GM18505 (cell line): ENCODE measurements at regions not wholly inside any gene's neighbourhood (a gene's known extent, or its start where the extent isn't known, plus 50 kb on each side); places are given as distances from the start of the nearest gene placed in this dataset.

Experiments
- ATAC-seq: cut with Tn5 transposase; IDR thresholded peaks from one replicate; pipeline ENCODE4 v1.9.1; 2021; ENCODE audit not compliant: unreplicated experiment
- POLR2A ChIP-seq: IDR thresholded peaks from 4 replicates; pipeline ENCODE4 v1.6.1; 2011; ENCODE audit warnings: borderline replicate concordance; ENCODE audit not compliant: insufficient read depth, insufficient read length; ENCODE audit errors: extremely low read depth

DNA sequence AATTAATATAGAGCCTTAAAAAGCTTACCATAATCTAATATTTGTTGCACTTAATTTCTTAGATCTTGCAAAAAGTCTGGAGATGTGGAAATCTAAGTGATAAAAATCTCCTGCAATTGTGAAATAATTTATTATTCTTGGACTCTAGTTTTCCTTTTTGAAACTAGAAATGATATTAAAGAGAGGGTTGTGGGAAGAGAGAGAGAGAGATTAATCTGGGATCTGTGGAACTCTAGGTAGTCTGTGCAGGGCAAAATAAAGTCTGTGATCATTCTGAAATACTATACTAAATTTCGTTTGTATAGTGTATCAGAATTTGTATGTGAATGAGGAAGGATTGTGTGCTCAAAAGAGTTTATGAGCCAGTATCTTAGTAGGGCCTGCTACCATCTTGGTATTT, 692.3 kb downstream of the RWDD3 start:
- no peak for TF ChIP-seq POLR2A
- no peak for ATAC-seq

DNA sequence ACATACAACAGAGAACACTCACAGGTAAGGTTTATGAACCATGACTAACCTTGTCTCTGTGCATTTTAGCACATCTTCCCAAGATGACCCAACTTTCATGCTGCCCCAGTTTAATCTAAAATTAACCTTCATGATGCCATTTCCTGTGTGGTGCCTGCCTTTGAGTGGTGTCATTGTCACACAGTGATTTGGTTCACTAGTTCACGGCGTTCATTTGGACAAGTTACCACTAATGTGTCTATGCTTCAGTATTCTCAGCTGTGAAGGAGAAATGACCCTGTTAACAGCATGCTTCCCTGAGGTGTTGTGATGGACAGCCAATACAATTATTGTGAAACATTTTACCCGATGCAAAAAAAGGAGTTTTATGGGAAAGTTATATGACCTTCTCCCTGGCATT, 693.1 kb downstream of the RWDD3 start:
- TF ChIP-seq POLR2A, result no peak
- no peak for ATAC-seq

DNA sequence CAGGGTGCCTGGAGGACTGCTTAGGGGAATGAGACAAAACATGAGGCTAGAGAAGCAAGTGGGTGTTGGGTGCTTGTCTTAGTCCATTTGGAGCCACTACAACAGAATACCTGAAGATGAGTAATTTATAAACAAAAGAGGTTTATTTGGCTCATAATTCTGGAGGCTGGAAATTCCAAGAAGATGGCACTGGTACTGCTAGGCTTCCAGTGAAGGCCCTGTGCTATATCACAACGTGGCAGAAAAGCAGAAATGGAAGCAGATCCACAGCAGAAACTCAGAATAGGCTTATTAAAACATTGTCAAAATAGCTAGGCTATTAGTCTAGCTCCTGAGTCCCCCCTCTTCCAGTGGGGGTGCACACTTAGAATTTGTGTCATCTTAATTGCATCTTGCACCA, 701.7 kb downstream of the RWDD3 start:
- no peak for TF ChIP-seq POLR2A
- no peak for ATAC-seq

DNA sequence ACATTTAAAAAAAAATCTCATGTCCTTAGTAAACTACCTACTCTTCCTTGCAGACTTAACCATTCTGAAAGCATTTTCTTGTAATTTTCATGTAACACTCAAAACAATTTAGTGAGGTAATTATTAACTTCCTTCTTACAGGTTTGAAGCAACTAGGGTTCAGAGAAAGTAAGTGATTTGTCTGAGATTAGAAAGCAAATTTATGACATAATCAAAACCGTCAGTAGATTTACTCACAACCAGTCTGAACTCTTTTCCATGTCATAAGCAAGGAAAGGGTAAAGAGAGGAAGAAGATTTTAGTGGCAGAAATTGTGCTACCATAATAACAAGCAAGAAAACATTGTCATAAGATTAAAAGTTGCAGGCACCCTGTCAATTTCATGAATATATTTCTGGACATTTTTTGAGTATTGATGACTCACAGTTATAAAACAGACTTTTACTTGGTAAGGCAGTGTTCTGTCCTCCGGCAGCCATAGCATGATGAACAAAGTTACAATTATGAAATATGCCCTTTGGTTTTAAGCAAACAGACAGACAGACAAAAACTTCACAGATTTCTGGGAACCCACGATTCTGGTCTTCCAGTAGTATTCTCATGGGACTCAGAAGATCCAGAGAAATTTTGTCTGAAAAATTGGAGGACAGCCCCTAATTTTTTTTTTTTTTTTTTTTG, 707.2 kb downstream of the RWDD3 start:
- no peak for ATAC-seq
- TF ChIP-seq POLR2A, result no peak

DNA sequence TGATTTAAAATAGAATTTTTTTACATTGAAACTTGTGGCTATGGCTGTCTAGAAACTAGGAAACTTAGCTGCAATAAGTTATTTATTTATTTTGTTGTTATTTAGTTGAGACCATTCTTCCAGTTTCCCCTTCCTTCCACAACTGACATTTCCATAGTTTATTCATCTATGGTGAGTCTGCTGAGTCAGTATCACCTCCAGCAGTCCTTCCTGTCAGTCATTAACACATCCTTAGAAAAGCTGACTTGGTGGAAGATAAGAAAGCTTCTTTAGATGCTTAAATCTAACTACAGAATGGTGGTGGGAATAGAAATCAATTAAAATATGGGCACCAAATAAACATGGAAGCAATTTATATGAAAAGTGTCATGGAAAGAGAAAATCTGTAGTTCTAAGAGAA, 714.0 kb downstream of the RWDD3 start:
- no peak for TF ChIP-seq POLR2A
- no peak for ATAC-seq

DNA sequence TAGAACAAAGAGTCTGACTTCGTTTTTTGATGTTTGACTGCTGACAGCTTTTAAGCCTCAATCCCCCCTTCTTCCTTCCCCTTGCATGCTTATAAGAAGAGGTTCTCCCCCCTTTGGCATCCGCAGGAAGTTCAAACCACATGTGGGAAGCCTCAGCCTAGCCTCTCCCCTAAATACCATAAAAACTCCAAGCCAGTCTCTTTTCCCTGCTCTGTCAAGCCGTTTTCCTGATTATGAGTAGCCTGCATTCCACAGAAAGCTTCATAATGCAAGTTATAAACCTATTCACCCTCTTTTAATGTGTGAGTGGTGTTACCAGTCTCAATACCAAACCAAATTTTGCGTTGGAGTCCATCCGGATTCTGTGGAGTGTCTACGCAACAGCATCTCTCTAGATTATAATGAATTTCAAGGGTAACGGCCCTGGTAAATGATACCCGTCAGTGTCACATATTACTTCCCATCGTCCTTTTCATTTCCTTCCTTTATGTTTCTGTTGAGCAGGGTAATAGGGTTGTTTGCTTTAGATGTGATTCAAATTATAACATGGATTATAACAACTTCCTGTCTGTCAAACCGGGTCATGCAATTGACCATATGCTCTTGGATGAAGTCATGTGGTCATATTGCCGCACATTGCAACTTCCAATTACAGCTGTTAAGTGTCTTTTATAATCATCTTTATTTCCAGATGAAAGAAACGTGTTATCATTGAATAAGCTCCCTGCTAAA, 717.5 kb downstream of the RWDD3 start:
- ATAC-seq, result no peak
- no peak for TF ChIP-seq POLR2A

DNA sequence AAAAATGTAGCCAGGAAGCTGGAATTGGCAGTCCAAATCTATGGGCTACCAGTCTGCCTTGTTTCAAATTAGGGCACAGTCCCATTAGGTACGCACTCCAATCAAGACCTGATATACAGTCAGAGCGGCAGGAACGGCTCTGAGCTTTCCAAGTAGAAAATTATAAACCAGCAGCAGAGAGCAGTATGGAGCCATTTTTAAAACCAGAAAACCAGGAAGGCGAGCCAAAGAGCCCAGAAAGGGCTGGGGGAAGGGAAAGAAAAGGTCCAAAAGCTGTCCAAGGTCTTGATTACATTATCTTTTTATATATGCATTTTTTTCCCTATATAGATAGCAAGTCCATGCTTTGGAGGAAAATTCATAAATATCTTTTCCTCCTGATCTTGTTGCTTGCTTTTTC, 719.0 kb downstream of the RWDD3 start:
- no peak for ATAC-seq
- TF ChIP-seq POLR2A, result no peak

DNA sequence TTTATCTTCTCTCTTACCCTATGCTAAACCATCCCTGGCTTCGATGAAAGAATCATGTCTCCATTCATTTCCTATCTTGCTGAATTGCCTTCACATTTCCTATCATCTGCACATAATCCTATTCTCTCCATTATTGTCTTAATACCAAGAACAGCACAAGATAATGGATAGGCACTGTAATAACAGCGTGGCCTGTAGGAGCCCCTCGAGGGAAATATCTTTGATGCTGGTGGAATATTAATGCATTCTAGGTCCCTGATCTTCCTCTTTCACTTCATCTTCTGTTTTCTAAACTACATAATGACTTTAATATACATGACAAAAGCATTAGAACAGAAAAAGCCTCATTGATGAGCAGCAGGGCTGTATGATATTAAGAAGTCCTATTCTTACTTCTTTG, 720.6 kb downstream of the RWDD3 start:
- no peak for TF ChIP-seq POLR2A

DNA sequence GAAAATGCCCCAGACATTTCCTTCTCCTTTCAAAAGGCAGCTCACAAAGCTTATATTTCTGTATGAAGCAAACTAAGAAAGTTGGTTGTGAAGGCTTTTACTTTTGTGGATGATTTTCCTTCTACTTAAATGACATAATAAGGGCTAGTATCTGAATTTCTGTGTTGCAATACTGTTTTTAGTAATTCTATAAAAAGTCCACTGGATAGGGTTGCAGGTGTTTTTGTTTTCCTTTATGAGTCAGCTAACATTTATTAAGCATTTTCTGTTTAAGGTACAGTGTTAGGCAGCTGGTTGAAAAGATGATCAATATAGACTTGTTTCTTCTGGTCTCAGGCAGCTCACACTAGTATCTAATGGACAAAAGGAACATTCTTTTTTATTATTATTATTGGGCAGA, 722.2 kb downstream of the RWDD3 start:
- no peak for TF ChIP-seq POLR2A
- no peak for ATAC-seq

More for the DNA sequence above, 720.6 kb downstream of the RWDD3 start:
- ATAC-seq, result no peak

DNA sequence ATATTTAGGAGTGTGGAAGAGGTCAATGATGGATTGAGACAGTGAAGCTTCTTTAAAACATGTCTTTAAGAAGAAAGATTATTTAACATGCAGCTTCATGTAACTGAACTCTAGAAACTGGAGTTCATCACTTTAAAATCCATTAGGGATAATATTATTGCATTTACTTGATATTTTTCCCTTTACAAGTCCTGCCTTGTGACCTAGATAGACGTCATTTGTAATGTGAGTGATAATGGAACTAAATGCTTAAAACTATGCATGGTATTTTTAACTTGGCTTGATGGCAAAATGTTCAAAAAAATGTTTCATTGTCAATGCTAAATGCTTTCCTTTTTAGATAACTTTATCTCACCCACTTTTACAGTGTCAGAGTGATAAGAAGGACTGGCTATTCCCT, 723.7 kb downstream of the RWDD3 start:
- no peak for TF ChIP-seq POLR2A
- no peak for ATAC-seq

DNA sequence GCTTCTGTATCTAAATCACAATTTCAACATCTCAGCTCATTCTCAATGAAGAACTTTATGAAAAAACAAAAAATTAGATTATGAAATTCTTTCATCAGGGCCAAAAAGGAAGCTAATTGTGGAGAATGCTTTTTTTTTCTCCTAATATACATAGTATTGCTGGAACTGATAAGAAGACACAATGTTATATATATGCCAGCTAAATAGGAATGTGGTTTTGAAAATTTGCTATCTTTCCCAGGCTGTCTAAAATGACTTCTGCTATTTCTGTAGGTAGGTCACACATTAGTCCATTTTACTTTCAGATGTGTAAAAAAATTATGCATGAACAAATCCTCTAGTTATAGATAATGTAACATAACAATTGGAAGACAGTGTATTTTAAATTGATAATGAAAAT, 732.9 kb downstream of the RWDD3 start:
- no peak for TF ChIP-seq POLR2A
- ATAC-seq, result no peak

DNA sequence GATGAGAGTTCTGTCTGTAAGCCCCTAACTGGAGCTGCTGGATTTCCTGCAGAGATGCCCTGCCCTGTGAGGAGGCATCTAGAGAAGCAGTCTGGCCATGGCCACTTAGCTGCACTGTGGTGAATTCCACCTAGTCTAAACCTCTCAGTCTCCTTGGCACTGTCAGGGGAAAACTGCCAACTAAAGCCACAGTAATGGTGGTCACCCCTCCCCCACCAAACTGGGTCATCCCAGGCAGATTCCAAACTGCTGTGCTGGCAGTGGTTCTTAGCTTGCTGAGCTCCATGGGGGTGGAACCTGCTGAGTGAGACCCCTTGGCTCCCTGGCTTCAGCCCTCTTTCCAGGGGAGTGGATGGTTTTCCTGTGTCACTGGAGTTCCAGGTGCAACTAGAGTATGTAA, 740.6 kb downstream of the RWDD3 start:
- no peak for ATAC-seq
- TF ChIP-seq POLR2A, result no peak

DNA sequence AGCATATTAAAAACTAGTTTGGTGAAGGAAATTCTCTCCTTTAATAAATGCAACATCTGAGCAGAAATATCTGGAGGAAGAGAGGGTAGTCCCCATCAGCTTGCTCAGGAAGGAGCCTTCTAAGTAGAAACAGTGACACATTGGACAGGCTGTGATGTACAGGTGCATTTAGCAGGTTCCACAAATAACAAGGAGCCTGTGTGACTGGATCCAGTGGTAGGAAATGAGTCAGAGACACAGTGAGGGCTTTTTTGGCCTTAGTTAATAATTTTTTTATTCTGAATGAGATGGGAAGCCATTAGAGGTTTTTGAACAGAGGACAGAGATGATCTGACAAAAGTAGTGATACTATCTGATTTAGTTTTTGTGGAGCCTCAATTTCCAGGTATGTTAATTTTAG, 738.9 kb upstream of the PTBP2 start:
- no peak for ATAC-seq
- TF ChIP-seq POLR2A, result no peak

DNA sequence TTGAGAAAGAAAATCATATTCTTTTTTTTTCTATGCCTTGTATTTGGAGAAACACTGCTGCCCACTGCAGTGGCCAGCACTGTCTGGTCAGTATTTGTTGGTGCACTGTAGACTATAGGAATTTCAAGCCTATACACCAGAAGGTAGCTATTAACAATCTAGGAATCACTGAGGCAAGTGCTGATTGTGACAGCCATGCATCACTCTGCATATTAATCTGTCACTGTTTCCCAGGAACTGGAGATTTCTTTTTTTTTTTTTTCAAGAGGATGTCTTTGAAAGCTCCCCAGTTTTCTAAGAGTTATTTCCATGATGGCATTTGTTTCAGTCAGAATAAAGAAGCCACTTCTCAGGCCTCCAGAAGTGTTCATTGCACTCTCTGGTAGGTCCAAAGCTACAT, 737.8 kb upstream of the PTBP2 start:
- ATAC-seq, result no peak
- TF ChIP-seq POLR2A, result no peak
